Esophagus squamous epithelium (tissue), 5 donors: ENCODE measurements at regions not wholly inside any gene's neighbourhood (a gene's known extent, or its start where the extent isn't known, plus 50 kb on each side); places are given as distances from the start of the nearest gene placed in this dataset.

Source experiments
- DNase-seq: peaks from one replicate; lab custom pipeline; 2025; lab: John Stamatoyannopoulos, UW
- H3K27ac ChIP-seq, 4 donors: fragments of 200-600 bp; sonication (generic); one replicate each; pipeline ENCODE4 v1.5.1; 2016 to 2019; ENCODE audit warnings: mild to moderate bottlenecking in 1 of 4
- H3K27me3 ChIP-seq, 4 donors: fragments of 200-600 bp; sonication (generic); 1 replicate in 3 of 4; 2 replicates in 1 of 4; pipeline versions ENCODE4 v1.5.1 to v1.6.0; 2017 to 2021; ENCODE audit warnings: antibody characterized with exemption in 1 of 4
- H3K36me3 ChIP-seq, 3 donors: fragments of 200-600 bp; sonication (generic); one replicate each; pipeline ENCODE4 v1.5.1; 2016 to 2019
- H3K4me1 ChIP-seq, 3 donors: fragments of 200-600 bp; sonication (generic); one replicate each; pipeline ENCODE4 v1.5.1; 2017 to 2019
- H3K4me3 ChIP-seq, 4 donors: fragments of 200-600 bp; sonication (generic); 1 replicate in 3 of 4; 2 replicates in 1 of 4; pipeline ENCODE4 v1.5.1; 2016 to 2019; ENCODE audit warnings: mild to moderate bottlenecking in 2 of 4, moderate library complexity in 1 of 4
- H3K9me3 ChIP-seq, 3 donors: fragments of 200-600 bp; sonication (generic); one replicate each; pipeline ENCODE4 v1.5.1; 2016 to 2019
- CTCF ChIP-seq, 6 experiments: fragments of 450-650 bp in 4 of 6; fragments of 200-600 bp in 2 of 6; sonication (generic) in 2 of 6; IDR thresholded peaks; one replicate each; pipeline ENCODE4 v1.5.1; 2016 to 2019; ENCODE audit warnings: antibody characterized with exemption in 6 of 6, mild to moderate bottlenecking in 4 of 6, moderate library complexity in 4 of 6
- POLR2A ChIP-seq, 4 donors: fragments of 450-650 bp; IDR thresholded peaks; one replicate each; pipeline ENCODE4 v1.6.1; 2017; ENCODE audit warnings: antibody characterized with exemption in 4 of 4, mild to moderate bottlenecking in 4 of 4, moderate library complexity in 3 of 4
- WGBS, 2 donors: methylation state at CpG; one replicate each; pipeline ENCODE4 v1.1.5; 2018; 5-methylcytosine and 5-hydroxymethylcytosine counted together
- intact Hi-C: fragments of 100-400 bp; cut with DNase I; formaldehyde crosslinking; loops from one replicate; pipeline ENCODE4 v1.15.0; 2022
- donor health status: DM: yes; HTN: yes; CAD: no.

GRCh38 chr6:164142322-164142721 is 727.8 kb downstream of the QKI start:
- H3K4me3 ChIP-seq: no peak overlapping the region
- H3K27ac ChIP-seq: no peak overlapping the region
- TF ChIP-seq CTCF (IDR thresholded peaks at IDR 0.05): no peak
- no peak for TF ChIP-seq POLR2A (IDR thresholded peaks at IDR 0.05)
- WGBS, 2 donors: 62 to 74% methylated on average over 5 of the region's 5 CpGs
- no peaks in the 10 kb centered on the region for H3K4me1 ChIP-seq
- no peaks in the 10 kb centered on the region for H3K9me3 ChIP-seq
- H3K36me3 ChIP-seq: no peaks in the 10 kb centered on the region
- no peaks in the 10 kb centered on the region for H3K27me3 ChIP-seq
- intact Hi-C loops: no loop called here
- no peak for DNase-seq

DNA sequence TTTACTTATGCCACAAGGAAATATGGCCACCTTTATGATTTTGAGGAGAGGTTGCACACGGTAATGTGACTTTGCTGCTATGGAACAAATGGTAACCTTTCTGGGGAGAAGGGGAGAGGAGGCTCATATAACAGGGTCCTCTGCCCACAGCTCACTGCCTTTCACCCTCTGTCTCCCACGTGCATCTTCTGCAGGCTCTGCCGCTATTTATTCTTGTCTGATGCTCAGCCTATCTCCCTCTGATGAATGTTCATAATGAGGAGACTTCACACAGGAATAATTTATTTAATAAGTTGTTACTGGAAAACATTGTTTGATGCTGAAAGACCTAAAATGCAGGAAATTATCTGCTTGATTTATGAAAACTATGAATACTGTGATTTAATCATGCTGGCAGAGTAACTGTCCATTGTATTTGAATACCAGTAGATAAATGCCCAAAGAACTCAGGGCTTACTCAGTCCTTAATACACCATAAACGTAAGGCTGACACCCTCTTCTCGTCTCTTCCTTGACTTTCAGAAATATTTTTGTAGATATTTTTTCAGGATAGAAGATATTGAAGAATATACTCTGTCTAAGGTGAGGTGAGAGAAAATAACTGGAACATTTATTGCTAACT is 721.1 kb downstream of the QKI start:
- no peaks in the 10 kb centered on the region for H3K4me1 ChIP-seq
- no peak overlapping the region for H3K4me3 ChIP-seq
- no peaks in the 10 kb centered on the region for H3K36me3 ChIP-seq
- H3K27me3 ChIP-seq: no peaks in the 10 kb centered on the region
- H3K9me3 ChIP-seq: no peaks in the 10 kb centered on the region
- intact Hi-C loops: no loop called here
- 73 to 78% methylated on average over 5 of the region's 5 CpGs for WGBS, 2 donors
- no peak for TF ChIP-seq POLR2A (IDR thresholded peaks at IDR 0.05)
- H3K27ac ChIP-seq: no peak overlapping the region
- no peak for DNase-seq

DNA sequence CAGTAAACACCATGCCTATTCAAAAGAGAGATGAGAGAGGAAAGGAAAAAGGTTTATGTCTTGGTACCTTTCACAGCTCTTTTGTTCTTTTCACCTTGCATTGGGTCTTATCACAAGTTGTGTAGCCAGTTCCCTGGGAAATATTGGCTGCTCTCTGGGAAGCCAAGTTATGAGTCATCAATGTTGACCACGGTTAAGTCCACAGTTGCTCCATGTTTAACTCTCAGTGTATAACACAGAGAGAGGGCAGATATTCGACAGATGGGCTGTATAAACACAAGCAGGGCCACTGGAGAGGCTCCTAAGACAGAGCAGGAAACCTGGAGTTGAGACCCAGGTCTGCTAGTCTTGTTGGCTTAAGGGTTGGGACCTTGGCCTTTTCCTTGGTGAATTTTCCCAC is 718.6 kb downstream of the QKI start:
- no peak overlapping the region for H3K4me3 ChIP-seq
- TF ChIP-seq CTCF (IDR thresholded peaks at IDR 0.05): no peak
- TF ChIP-seq POLR2A (IDR thresholded peaks at IDR 0.05): no peak
- no peak for DNase-seq
- H3K9me3 ChIP-seq: no peaks in the 10 kb centered on the region
- no peaks in the 10 kb centered on the region for H3K36me3 ChIP-seq
- no peak overlapping the region for H3K27ac ChIP-seq
- WGBS, 2 donors: 23 to 37% methylated on average over 2 of the region's 2 CpGs
- H3K27me3 ChIP-seq: no peaks in the 10 kb centered on the region
- intact Hi-C loops: no loop called here
- H3K4me1 ChIP-seq: no peaks in the 10 kb centered on the region

DNA sequence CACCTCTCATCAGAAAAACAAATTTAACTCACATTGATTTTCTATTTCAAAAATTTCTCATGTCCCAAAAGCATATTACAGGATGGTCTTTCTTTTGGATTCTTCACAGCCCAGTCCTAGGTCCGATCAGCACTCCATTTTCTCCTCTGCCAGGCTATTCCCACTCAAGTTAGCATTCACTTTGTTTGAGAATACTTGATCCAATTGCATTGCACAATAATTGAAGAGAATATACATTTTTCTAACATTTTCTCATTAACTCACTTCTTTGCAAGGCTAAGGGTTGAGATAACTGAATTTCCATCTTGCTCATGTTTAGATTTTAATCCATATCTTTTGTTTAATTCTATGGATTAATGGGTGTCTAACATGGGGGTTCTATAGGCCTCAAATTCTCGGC is 716.1 kb downstream of the QKI start:
- H3K4me1 ChIP-seq: no peaks in the 10 kb centered on the region
- no peak overlapping the region for H3K27ac ChIP-seq
- H3K27me3 ChIP-seq: no peaks in the 10 kb centered on the region
- no peaks in the 10 kb centered on the region for H3K9me3 ChIP-seq
- no peak overlapping the region for H3K4me3 ChIP-seq
- intact Hi-C loops: no loop called here
- H3K36me3 ChIP-seq: no peaks in the 10 kb centered on the region
- WGBS, 2 donors: 70 to 72% methylated on average over 2 of the region's 2 CpGs
- DNase-seq: no peak
- TF ChIP-seq CTCF (IDR thresholded peaks at IDR 0.05) (no peak), POLR2A (IDR thresholded peaks at IDR 0.05) (no peak)

DNA sequence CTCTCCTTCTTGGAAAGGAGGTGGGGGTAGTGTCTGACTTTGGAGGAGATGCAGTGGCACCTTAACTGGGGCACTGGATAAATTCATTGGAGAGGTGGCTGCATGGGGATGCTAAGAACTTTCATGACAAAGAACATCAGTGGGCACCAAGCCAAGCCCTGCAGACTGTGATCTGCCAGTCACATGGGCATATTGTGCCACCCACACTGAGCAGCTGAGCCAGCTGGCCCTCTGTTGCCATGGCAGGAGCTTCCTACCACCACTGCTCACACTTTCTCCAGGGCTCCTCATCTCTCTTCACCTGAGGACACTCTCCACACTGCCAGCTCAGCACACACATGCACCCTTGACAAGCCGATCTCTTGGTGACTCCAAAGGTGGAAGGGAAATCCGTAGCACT is 715.6 kb downstream of the QKI start:
- Histone ChIP-seq H3K4me1 (no peaks in the 10 kb centered on the region), H3K4me3 (no peak overlapping the region), H3K27ac (no peak overlapping the region), H3K27me3 (no peaks in the 10 kb centered on the region), H3K36me3 (no peaks in the 10 kb centered on the region), H3K9me3 (no peaks in the 10 kb centered on the region)
- TF ChIP-seq CTCF (IDR thresholded peaks at IDR 0.05) (no peak), POLR2A (IDR thresholded peaks at IDR 0.05) (no peak)
- 80 to 89% methylated on average over 2 of the region's 2 CpGs for WGBS, 2 donors
- intact Hi-C loops: no loop called here
- DNase-seq: no peak

DNA sequence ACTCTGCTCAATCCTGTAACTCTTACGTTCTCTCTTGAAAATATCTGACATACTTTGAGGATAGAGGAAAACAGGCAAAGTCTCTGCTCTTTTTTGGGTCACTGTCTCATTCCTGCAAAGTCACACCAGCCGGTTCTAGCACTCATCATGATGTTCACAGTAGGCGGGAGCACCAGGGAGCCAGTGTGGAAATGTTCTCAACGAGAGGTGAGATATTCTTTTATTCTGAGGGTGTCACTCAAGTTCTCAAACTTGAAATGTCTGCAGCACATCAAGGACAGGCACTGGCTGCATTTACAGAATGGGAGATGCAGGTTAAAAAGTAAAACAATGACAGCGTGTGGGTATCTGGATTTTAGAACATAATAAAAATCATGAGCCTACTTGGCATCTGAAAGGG is 714.7 kb downstream of the QKI start:
- no peak for TF ChIP-seq CTCF (IDR thresholded peaks at IDR 0.05)
- TF ChIP-seq POLR2A (IDR thresholded peaks at IDR 0.05): no peak
- WGBS, 2 donors: 68 to 84% methylated on average over 5 of the region's 5 CpGs
- no peaks in the 10 kb centered on the region for H3K4me1 ChIP-seq
- H3K27ac ChIP-seq: no peak overlapping the region
- intact Hi-C loops: no loop called here
- H3K36me3 ChIP-seq: no peaks in the 10 kb centered on the region
- no peak overlapping the region for H3K4me3 ChIP-seq
- no peaks in the 10 kb centered on the region for H3K27me3 ChIP-seq
- no peaks in the 10 kb centered on the region for H3K9me3 ChIP-seq
- DNase-seq: no peak
